NCI-H82 treated with DMSO at 0.1 percent for 48 hours (cell line): ENCODE measurements at regions not wholly inside any gene's neighbourhood (a gene's known extent, or its start where the extent isn't known, plus 50 kb on each side); places are given as distances from the start of the nearest gene placed in this dataset.

ENCODE experiments used
- DNase-seq: peaks from one replicate; lab custom pipeline; 2025; ENCODE audit not compliant: unreplicated experiment; lab: John Stamatoyannopoulos, UW

DNA sequence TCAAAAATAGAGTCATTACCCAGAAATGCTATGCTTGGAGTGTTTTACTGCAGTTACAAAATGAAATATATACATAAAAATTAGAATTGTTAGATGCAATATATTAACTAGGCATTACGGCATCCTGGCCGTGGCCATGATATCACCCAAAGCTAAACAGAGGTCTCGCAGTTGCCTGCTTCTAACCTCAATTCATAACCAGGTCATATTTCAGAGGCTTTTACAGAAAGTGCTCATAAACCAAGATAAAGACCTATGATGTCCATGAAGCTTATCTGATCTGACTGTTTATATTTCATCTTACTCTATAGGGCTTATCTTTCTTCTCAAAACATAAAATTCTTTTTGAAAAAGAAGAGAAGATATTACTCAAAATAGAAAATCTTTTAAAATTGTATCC is 664.5 kb upstream of the SALL1 start:
- no peak for DNase-seq

DNA sequence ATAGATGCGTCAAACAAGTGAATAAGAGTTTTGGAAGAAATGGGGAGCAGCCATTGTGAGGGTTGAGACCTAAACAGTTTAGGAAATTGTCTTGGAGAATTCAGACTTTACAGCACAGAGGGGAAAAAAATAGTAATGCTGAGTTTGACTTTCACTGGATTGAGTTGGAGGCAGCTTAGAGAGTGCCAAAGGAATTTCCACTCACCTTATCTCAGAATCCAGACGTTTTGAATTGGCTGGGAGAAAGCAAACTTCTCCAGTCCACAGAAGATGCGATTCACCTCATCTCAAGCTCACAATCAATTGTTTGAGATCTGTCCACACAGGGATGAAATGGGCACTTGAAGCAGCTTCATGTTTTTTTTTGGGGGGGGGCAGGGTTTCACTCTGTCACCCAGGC is 663.5 kb upstream of the SALL1 start:
- no peak for DNase-seq

DNA sequence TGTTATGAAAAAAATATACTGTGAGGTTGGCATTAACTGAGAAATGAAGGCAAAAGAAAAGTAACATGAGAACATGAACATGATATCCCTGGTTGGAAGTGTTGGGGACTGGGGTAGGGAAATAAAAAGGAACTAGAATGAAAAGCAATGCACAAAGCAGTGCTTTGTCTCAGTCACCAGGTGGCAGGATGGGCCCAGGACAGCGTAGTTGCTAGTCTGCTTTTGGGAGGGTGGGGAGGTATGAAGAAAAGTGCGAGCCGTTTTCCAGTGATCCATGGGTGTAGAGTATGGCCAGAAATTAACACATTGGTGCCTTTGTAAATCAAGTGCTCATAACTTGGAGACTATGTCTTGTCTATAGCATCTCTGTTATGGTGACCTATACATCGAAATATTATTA is 662.5 kb upstream of the SALL1 start:
- no peak for DNase-seq

DNA sequence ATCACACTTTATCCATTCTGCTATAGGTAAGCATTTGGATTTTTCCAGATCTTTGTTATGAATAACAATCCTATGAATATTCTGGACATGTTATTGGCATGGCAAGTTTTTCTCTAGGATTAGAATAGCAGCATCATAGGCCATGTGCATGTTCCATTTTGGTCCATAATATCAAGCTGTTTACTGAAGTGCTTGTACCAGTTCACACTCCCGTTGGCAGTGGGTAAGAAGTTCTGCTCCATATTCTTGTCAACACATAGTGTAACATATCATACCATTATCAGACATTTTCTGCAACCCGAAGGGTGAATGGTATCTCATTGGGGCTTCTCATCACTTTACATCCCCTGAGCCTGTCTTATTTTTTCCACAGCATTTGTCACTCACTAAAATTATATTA is 661.9 kb upstream of the SALL1 start:
- DNase-seq: no peak

DNA sequence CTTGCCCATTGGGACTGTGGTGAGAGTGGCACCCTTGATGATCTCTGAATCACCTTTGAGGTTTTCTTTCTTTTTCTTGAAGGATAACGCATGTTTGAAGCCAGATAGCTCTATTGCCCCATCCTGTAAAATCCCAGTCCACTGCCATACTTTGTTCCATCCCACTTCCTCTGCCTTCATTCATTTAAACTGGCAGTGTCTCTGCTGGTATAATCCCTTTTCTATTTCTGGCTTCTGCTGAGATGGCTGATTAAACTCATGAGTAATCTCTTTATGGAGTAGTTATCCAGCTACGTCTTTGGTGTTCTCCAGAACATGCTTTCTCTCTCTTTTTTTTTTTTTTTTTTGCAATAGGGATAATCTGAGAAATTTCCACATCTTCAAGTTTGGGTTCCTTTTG is 656.5 kb upstream of the SALL1 start:
- DNase-seq: no peak

DNA sequence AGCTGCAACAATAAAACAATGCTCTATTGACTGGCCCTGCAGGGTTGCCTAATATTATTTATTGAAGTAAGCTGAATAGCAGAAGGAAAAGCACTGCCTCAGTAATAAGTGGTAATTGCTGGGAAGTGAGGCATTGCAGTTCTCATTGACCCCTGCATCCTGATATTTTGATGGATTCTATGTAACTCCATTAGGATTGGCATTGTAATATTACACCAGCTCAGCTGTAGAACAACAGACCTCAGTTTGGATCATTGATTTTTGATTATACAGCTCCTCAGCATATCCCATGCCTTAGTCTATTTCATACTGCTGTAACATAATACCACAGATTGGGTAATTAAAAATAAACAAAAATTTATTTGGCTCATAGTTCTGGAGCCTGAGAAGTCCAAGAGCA is 650.6 kb upstream of the SALL1 start:
- no peak for DNase-seq

DNA sequence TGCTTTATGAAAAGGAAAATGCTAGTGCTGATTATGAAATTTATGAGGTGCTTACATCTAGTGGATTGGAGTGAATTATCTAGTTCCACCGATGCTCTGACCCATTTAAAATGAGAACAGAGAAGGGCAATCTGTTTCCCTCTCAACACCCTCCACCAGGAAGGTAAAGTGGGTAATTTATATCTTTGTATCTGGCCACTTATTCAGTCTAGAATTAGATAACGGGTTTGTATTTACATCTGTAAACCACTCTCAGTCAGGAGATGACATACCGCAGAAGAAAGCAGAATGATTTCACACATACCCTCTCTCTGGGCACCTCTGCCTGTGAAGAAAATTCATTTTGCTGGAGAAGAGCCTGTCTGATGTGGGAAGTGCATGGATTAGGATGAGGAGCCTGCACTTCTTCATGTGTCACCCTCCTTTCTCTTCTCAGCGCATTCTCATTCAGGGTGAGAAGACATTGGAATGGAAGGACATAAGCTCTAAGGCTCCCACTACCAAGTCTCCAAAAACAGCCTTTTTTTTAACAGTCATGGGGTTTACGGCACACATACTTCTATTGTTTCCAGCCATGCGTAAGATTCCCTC is 646.7 kb upstream of the SALL1 start:
- no peak for DNase-seq

DNA sequence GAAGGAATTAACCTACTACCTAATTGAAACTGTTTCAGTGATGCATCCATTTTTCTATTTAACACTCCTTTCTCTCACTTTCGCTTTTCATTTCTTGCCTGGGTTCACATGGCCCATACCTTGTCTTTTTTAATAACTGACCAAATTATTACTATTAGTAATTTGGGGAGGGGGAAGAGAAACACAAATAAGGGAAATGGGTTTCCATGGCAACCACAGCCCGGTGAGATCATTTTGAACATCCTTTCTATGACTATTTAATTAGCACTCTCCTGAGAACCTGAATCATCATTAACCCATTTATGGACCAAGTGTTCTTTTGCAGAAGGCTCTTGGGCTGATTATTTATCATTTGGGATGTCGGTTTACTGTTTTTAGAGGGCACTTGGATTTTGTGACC is 628.2 kb upstream of the SALL1 start:
- DNase-seq: no peak

DNA sequence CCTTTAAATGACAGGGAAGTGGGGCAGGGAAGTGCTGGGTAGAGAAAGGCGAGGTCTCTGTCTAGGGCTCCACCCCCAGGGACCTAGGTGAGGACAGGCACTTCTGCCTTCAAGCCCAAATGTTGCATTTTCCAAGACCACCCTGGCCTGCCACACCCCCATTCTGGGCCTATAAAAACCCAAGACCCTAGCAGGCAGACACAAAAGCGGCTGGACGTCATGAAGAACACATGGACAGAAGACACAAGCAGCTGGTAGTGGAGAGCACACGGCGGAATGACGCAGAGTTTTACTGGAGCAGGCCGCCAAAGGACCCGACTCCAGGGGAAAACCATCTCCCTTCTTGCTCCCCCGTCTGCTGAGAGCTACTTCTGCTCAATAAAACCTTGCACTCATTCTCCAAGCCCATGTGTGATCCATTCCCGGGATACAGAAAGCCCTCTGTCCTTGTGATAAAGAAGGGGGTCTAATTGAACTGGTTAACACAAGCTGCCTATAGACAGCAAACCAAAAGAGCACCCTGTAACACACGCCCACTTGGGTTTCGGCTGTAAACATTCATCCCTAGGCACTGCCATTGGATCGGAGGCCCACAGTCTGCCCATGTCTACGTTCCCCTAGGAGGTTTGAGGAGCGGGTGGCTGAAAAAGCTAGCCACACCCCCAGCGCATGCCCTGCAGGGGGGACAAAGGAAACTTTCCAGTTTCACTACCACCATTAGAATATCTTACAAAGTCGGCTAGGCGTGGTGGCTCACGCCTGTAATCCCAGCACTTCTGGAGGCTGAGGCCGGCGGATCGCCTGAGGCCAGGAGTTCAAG is 622.2 kb upstream of the SALL1 start:
- no peak for DNase-seq

DNA sequence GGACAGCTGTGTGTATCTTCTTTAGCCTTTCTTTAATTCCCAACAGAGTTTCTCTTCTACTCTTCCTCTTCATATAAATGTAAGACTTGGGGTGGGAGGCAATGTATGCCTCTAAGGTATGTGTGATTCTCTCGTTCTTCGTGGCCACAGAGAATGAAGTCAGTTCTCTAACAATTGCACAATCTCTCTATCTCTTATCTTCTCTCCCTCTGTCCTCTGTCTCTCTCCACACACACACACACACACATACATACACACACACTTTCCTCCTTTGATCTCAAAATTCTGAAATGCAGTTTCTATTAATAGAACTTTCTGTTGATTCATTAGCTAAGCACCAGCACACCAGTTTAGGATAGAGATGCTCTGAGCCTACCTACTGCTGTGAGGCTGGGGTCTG is 615.7 kb upstream of the SALL1 start:
- no peak for DNase-seq

DNA sequence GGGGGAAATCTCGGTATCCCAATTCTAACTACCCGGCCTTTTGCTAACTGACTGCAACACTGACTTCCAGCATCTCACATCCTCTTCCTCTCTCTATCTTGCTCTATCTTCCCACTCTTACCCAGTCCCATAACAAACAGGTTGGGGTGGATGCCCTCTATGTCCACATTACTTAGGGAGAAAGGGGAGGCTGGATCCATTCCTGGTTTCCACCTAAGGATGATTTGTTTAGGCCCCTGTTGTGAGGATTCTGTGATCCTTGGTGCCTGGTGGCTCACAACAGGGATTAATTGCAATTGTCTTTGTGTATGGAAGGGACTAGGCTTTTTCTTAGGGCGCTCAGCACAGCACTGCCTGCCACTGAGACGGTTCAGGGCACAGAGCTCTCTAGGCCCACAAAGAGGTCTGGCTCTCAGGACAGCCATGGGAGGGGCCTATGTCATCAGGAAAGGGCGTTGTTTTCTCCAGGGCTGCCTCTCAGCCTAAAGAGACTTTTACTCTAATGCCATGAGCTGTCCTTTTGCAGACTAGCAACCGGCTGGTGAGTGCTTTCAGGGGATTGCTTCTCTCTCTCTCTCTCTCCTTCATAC is 612.1 kb upstream of the SALL1 start:
- DNase-seq: peak; percentile 64

DNA sequence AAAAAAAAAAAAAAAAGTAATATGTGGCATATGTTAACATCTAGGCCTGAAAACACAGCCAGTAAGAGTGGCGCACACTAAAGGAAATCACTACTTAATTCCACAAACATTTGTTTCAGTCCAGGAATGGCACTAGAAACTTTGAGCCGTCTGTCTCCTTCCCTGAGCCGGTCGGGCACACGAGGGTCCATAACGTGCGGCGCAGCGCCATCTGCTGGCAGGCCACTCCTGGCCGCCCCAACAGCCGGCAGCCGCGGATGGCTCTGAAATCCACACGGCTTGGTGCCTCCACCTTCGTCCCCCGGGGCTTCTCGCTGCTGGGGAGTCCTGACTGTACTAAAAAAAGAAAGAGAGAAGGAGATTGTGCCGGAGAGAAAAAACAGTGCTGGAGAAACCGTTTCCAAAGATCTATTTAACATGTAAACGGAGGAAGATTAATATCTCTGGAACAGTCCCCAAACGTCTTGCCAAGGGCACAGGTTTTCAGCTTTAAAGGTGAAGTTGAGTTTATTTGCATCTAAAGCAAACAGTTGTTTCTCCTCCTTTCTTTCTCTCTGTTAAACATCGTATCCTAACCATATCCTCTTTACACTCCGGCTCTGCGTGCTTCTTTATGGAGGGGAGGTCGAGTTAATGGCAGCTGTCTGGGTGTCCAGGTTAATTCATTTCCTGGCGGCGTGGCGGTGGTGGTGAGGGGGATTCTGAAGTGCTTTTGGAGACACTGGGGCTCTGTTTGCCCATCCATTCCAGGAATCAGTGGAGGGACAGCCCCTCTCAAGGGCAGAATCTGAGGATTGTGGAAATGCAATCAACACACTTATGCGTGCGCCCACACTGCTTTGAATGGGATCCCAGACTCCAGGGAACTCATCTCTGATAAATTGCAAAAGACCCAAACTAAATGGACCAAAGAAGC is 611.3 kb upstream of the SALL1 start:
- peak; percentile 81 for DNase-seq

DNA sequence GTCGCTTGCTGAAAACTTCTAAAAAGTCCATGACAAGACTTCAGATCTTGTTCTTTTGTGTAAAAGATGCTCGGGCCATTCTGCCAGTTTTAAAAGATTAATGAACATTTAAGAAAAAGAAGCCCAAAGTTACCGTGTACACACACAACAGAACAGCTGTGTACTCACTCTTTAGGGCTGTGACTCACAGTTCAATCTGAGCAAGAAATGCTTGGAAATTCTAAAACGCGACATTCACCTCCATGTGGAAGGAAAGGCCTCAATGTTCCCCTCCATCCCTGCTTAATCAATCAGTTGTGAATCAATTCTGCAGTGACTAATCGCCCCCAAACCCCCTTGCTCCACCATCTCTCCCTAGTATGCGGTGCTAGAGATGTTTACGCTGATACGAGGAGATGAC is 609.9 kb upstream of the SALL1 start:
- no peak for DNase-seq

DNA sequence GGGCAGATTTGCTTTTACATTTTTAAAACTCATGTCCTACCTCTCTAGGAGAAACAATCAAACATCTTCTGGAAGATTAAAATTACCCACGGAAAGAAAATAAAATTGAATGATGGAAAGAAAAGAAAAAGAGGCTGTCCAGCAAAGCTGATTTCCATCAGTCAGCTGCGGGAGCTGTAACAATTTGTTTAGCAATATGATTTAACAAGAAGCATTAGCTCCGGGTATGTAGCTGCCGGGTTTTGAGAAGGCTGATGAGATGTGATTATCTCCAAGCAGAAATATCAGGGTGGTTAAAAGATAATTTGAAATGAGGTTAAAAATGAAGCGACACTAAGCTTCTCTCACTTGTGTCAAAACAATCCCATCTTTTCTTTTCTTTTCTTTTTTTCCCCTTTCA is 608.9 kb upstream of the SALL1 start:
- DNase-seq: no peak

DNA sequence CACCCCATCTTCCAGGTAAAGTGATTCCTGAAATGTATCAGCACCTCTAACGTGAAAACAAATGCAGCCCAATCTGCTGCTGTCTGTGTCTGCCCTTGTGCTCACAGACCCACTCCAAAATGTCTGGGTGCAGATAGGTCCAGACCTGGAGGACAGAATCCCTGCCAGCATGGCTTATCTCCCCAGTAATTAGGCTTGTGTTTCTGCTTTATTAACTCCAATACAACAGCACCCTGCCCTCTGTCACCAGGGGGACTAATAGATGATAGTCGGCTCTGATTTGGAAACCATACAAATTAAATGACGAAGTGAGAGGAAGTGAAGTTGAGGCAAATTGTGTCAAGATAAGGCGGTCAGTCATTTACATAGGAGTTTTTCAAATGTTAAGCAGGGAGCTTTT is 608.3 kb upstream of the SALL1 start:
- peak; percentile 70 for DNase-seq

DNA sequence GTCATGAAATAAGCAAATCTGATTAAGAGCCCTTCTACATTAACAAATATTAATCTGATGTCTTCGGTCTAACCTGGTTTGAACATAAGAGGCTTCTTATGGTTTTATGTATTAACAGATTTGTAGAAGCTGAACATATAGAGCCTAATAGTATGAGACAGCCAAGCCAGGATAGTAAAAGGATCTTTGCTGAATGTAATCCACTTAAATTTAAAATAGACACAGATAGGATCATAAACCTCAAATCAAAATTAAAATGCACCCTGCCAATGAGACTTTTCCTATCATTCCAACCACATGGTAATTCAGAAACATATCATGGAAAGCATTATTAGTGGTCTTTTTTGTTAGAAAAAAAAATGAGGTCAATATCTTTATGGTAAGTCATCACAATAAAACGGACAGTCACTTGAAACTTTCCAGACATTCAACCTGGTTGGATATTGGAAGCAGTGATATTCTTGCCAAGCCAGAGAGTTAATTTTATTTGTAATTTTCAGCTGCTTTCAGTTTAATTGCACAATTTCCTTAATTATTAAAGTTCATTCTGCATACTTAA is 606.9 kb upstream of the SALL1 start:
- no peak for DNase-seq

DNA sequence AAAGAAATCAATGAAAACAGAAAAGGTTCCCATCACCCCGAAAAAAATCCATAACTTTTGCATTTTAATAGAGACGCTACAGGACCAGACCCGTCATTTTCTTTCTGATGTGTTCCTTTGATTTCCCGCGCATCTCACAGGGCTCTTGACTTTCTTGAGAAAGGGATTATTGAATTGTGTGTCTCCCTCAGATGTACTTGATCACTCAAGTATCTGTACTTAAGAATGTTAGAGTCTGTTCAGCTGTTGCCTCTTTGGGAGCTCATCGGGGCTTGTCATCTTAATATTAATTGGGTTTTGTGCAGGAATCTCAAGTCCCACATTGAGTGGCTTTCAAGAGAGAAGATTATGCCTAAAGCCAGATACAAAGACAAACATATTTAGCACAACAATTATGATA is 606.4 kb upstream of the SALL1 start:
- peak; percentile 99 for DNase-seq

DNA sequence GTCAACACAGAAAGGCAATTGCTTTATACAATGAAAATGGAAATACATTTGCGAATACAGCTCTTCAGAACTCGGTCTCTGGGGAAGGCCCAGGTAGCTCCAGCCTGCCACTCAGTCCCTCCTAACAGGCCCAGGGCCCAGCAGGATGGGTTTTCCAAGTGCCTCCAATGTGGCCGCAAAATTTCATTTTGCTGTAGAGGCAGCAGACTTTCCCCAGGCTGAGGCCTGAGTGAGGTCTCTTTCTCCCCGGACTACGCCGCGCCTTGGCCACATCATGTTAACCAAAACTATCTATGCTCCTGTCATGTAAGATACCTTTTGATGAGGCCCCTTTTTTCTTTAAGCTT is 606.0 kb upstream of the SALL1 start:
- DNase-seq: no peak

DNA sequence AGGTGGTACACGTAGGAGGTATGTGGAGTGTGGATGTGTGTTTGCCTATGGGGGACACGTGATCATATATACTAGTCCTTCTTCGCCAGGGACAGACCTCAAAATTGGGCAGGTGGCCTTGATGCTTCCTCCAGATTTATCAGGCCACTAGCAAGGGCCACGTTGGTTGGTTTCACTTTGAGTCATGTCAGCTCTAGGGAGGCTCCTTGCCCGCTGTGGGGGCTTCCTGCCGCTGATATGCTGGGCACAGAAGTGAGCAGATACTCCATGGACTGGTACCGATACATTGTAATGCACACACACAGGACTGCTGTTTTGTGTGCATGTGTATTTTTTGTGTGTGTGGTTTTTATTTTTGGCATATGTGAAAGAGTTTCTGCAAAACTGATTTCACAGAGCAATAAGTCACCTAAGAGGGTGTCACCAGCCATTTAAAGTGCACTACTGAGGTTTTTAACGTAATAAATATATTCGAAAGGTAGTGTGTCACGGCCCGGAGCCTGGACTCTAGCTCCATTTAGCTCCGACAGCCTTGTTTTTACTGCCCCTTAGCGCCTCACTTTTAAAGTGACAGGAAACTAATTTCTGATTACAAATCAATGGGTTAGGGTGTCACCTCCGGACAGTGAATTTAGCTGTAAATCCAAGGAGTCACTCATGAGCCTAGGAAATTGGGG is 605.5 kb upstream of the SALL1 start:
- no peak for DNase-seq

DNA sequence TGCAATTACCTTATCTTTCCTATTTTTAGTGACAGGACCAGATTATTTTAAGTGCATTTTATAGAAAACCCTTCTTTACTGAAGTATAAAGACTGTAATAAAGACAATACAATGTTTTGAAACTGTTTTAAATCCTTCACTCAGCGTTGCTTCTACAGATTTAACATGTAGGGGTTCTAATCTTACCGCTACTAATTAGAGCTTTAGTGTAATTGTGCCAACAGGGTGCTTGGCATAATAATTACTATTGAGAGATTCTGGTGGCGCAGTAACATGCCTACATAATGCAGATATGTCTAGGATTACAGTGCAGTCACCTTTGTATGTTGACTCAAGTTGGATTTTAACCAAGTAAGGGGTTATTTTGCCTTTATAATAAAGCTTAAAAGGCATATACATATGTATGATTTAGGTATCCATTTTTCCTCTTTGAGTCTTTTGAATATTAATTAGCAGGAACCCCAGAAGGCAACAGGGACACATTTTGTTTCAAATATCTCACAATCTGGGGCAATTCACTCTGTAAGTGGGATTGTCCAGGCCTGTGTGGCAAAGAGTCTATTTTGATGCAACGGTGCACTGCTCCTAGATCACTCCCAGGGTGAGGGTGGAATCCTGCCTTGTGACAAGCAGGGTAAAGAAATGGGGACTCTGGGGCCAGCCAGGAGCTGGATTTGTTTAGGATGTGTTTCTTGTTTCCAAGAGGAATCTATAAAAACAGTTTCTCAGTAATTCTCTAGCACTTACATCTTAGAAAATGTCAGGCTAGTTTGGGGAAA is 604.7 kb upstream of the SALL1 start:
- DNase-seq: no peak
